ENCODE measurements at regions not wholly inside any gene's neighbourhood (a gene's known extent, or its start where the extent isn't known, plus 50 kb on each side); places are given as distances from the start of the nearest gene placed in this dataset.

- Histone ChIP-seq H2BK5ac (ENCODE audit: low read depth, low read length, poor library complexity, severe bottlenecking) (no peak overlapping the region), H2AK9ac (replicated peaks; ENCODE audit: low read depth, low read length, poor library complexity) (no peak overlapping the region), H4K8ac (ENCODE audit: low read depth in 2 of 2, low read length in 2 of 2) (no peak overlapping the region), H3K9me1 (ENCODE audit: insufficient read depth, low read length) (no peaks in the 10 kb centered on the region; the same call in 1 of the 2 replicates), H3K4me3 (ENCODE audit: insufficient read depth, low read depth, low read length) (no peak overlapping the region), H4K20me1 (ENCODE audit: insufficient read depth, low read length) (no peaks in the 10 kb centered on the region), H3K4me1 (ENCODE audit: control insufficient read depth, insufficient read depth, low read length) (0 out of 2 replicates have a peak, but pooled peaks cover 2% of the 10 kb centered on the region), H3K4ac (ENCODE audit: low read depth, low read length) (no peak overlapping the region), H2BK120ac (ENCODE audit: low read depth, low read length) (peak overlapping the region; percentile 45; the same call in 1 of the 2 replicates), H3K27me3 (ENCODE audit: control insufficient read depth, insufficient read depth, low read length) (no peaks in the 10 kb centered on the region), H3K14ac (replicated peaks; ENCODE audit: low read depth, low read length) (no peak overlapping the region), H2AK5ac (ENCODE audit: low read depth, low read length) (peak overlapping the region; percentile 53), H3K4me2 (ENCODE audit: low read depth, low read length) (no peak overlapping the region), H3K9ac (ENCODE audit: low read depth, low read length) (no peak overlapping the region), H3K23ac (ENCODE audit: low read depth, low read length) (no peak overlapping the region), H3K56ac (ENCODE audit: extremely low read depth, insufficient read depth, low read length) (no peak overlapping the region), H3K18ac (ENCODE audit: low read depth, low read length) (no peak overlapping the region), H2AFZ (replicated peaks; ENCODE audit: low read length, poor library complexity) (peak overlapping the region; percentile 18), H3K9me3 (ENCODE audit: control insufficient read depth, insufficient read depth, low read length) (no peaks in the 10 kb centered on the region), H3K79me1 (ENCODE audit: low read depth in 1 of 2, low read length in 2 of 2) (no peaks in the 10 kb centered on the region), H4K5ac (ENCODE audit: low read depth, low read length) (no peak overlapping the region), H2BK20ac (ENCODE audit: low read depth, low read length) (no peak overlapping the region; the same call in 1 of the 2 replicates), H4K91ac (ENCODE audit: insufficient read depth, low read depth, low read length) (no peak overlapping the region; the same call in 1 of the 2 replicates), H3K27ac (ENCODE audit: insufficient read depth, low read length) (no peak overlapping the region), H3K36me3 (ENCODE audit: control insufficient read depth, insufficient read depth, low read length) (no peaks in the 10 kb centered on the region), H2BK15ac (ENCODE audit: low read depth, low read length) (no peak overlapping the region; the same call in 2 of the 3 replicates)
- in situ Hi-C loops (cut with MboI; ENCODE audit: low sequenced_read_pairs) (loop anchor here (5.0 kb wide), 1 partner anchor 329 kb away; no protein-coding TSS in a partner anchor), intact Hi-C loops (cut with micrococcal nuclease) (loop anchor here (2.0 to 10.0 kb wide), 3 partner anchors 128 to 484 kb away; partner anchors contain the start of gene NGF), dilution Hi-C loops (cut with HindIII; ENCODE audit: low sequenced_read_pairs, unreplicated experiment) (no loop called here)
- no peak for TF ChIP-seq MAZ (IDR thresholded peaks at IDR 0.05; ENCODE audit: borderline replicate concordance, low read depth, low read length)
- no peak for TF ChIP-seq CEBPB (IDR thresholded peaks at IDR 0.05; ENCODE audit: low read depth, low read length)
- TF ChIP-seq MAFK (IDR thresholded peaks at IDR 0.05; ENCODE audit: low read depth, low read length) = no peak
- TF ChIP-seq RAD21 (IDR thresholded peaks at IDR 0.05; ENCODE audit: low read length) = peak; percentile 41
- no peak for TF ChIP-seq MXI1 (IDR thresholded peaks at IDR 0.05; ENCODE audit: borderline replicate concordance, low read depth, low read length)
- peak; percentile 38; the same call in 1 of the 2 replicates for TF ChIP-seq SMC3 (IDR thresholded peaks at IDR 0.05; ENCODE audit: low read depth, low read length)
- TF ChIP-seq NFE2L2 (IDR thresholded peaks at IDR 0.05; ENCODE audit: low read depth, low read length) = no peak
- TF ChIP-seq BHLHE40 (IDR thresholded peaks at IDR 0.05; ENCODE audit: low read depth, low read length) = no peak
- no peak for TF ChIP-seq RCOR1 (IDR thresholded peaks at IDR 0.05; ENCODE audit: insufficient replicate concordance, low read length)
- TF ChIP-seq ELK1 (IDR thresholded peaks at IDR 0.05; ENCODE audit: borderline replicate concordance, low read depth, low read length) = no peak
- TF ChIP-seq RFX5 (IDR thresholded peaks at IDR 0.05; ENCODE audit: low read depth, low read length) = no peak
- peak; percentile 35 for TF ChIP-seq CTCF (conservative IDR thresholded peaks at IDR 0.05; ENCODE audit: low read depth, low read length)
- no peak for TF ChIP-seq FOS (IDR thresholded peaks at IDR 0.05; ENCODE audit: low read depth, low read length)
- no peak for TF ChIP-seq CHD1 (IDR thresholded peaks at IDR 0.05; ENCODE audit: low read depth, low read length)
- TF ChIP-seq POLR2A (IDR thresholded peaks at IDR 0.05; ENCODE audit: low read depth, low read length) = no peak
- TF ChIP-seq USF2 (IDR thresholded peaks at IDR 0.05; ENCODE audit: low read depth, low read length) = no peak
- DNase-seq (no peak), ATAC-seq (ENCODE audit: low read depth) (peak; percentile 40; the same call in 1 of the 2 replicates)
- no TSS peak for BruUV-seq (replicated peaks)
- no CpG with 5 or more reads among the region's 3 CpGs for WGBS, 2 experiments (ENCODE audit: extremely low coverage in 2 of 2, insufficient read length in 1 of 2)
- ChIA-PET CTCF (interaction anchor here (1.0 to 1.4 kb wide), 3 partner anchors 40 to 327 kb away, joined by 3 to 7 read pairs (median 4); no protein-coding TSS in a partner anchor), POLR2A (ENCODE audit: unreplicated experiment) (no interaction called here)
These were observed 128.4 kb upstream of the NGF start for GRCh38 chr1:115466433-115466832.

All from IMR-90 (cell line).